ENCODE measurements at regions not wholly inside any gene's neighbourhood (a gene's known extent, or its start where the extent isn't known, plus 50 kb on each side); places are given as distances from the start of the nearest gene placed in this dataset.

DNA sequence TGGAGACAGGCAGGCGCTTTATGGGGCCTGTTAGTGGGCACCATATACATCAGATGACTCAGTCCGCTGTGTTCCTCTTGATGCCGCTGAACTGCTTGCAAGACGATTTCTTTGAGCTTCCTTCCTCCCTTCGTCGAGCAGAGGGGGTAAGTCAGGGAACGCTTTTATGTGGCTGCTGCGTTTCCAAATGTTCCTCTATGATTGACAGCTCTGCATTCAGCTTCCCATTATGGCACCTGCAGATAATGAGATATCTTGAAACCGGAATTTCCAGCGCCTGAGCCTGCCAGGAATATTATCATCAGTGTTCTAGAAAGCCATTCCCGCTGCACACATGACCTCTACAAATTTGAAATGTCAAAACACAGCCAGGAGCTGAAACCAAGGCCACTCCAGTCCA lies 257.0 kb downstream of the TSHZ3 start:
- DNase-seq (ENCODE audit: low read depth in 2 of 2): no peak

DNA sequence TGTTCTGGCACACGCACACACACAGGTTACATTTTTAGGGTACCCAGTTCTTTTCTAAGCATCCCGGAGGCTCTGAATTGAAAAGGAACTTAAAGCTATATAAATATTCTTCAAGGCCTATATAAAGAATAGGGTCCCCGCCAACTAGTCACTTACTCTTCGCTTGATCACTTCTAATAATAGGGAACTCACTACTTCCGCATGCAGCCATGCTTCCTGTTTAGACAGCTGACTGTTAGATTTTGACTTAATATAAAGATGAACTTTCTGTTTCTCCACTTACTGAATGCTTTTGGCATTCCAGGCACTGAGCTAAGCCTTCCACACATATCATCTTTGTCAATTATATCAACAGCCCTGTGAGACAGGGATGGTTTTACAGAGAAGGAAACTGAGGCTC lies 259.6 kb downstream of the TSHZ3 start:
- no peak for DNase-seq (ENCODE audit: low read depth in 2 of 2)

DNA sequence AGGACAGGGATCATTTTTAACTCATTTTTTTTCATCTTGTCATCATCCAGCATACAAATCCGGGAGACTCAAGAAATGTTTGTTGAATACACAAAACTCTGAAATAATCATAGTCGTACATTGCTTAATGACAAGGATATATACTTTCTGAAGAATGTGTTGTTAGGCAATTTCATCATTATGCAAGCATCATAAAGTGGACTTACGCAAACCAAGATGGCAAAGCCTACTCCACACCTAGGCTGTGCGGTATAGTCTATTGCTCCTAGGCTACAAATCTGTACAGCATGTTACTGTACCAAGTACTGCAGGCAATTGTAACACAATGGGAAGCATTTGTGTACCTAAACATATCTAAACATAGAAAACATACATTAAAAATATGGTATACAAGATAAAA lies 264.1 kb downstream of the TSHZ3 start:
- DNase-seq (ENCODE audit: low read depth in 2 of 2): no peak

DNA sequence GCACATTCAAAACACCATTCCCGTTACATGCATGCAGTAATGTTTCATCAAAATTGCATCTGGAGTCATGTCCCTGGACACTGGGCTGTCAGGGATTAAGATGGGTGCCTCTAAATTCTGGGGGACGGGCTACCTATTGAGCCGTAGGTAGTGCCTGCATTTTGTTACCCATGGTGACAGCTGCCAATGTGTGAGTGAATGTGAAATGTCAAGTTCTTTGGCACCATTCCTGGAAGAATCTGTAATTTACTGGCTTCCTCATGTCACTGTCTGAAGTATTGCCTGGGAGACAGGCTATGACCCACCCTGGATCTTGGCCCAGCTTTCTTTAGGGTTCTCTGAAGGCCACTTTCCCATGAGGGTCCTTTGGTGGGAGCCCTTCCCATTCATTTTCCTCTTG lies 266.1 kb downstream of the TSHZ3 start:
- no peak for DNase-seq (ENCODE audit: low read depth in 2 of 2)

DNA sequence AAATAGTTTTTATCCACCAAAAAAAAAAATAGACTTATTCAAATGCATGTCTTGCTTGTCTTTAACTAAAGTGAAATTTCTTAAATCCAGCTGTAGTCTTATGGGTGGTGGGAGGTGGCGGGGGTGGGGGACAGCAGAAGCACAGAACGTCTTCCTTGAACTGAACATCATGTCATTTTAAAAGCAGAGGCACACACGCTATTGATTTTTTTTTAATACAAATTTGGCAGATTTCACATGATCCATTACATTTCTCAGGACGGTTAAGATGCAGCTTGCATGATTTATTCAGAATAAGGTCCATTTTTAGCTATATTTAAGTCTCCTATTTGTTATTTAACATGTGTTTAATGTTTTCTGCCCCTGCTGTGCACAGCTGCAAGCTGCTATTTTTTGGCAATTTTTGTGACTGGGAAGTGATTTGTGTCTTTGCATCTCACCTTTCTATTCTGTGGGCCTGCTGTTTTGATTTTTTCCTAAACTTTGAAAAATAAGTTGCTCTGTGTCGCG lies 274.0 kb downstream of the TSHZ3 start:
- no peak for DNase-seq (ENCODE audit: low read depth in 2 of 2)

DNA sequence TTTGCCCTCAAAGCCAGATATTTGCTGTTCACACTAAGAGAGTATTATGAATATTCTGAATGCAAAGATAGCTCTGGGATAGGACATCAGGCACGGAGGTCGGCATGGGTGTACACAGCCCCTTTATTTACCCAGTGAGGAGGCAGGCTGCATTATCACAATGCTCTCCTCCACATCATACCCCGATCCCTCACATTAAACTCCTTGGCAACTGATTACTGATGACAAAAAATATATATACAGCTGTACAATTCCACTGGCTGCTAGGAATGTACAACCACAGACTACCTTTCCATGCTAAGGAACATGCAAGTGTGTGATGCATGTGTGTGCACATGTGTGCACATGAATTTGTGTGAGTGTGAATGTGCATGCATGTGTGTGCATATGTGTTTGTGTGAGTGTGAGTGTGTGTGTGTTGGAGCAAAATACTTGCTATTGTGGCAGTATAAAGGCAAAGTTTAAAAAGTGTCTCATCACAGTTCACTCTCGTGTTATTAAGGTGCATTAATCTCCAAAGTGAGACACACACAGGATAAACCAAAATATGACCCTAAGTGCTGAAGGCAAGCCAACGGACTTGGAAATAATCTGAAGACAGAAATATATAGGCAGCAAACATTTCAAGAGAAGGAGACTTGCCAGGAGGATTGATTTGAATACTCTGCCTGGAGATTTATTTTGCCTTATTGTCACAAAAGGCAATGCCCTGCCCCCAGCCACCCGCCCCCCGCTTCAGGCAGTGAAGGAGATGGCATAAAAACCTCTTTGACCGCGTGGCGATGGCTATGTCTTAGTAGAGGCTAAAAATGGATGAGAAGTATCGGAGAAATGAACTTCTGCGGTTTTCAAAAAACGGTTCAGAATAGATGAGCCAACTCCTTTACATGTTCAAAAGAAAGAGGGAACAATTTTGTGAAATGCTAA lies 274.8 kb downstream of the TSHZ3 start:
- DNase-seq (ENCODE audit: low read depth in 2 of 2): no peak

DNA sequence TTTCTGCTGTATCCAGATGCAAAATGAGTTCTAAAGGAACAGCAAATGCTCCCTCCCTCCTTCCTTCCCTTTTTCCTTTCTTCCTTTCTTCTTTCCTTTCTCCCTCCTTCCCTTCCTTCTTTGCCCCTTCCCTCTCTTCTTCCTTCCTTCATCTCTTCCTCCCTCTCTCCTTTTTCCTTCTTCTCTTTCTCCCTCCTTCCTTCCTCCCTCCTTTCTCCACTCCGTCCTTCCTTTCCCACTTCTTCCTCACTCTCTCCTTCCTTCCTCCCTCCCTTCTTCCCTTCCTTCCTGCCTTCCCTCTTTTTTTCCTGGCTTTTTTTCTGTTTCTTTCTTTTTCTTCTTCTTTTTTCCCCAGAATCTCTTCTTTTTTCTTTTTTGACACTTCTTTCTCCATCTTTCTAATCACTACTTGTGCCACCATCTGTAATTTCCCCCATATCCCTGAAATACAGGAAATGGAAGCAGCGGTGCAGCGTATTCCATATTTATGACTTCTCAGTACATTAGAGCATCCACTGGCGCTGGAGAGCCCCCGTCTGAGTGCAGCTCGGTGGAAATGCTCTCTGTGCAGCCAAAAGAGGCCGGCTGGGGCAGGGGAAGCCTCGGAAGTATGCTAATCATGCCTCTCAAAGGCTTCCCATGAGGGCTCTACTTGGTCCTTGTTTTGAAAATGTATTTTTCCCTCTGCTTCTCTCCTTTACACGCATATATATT lies 275.6 kb downstream of the TSHZ3 start:
- DNase-seq (ENCODE audit: low read depth in 2 of 2): no peak

DNA sequence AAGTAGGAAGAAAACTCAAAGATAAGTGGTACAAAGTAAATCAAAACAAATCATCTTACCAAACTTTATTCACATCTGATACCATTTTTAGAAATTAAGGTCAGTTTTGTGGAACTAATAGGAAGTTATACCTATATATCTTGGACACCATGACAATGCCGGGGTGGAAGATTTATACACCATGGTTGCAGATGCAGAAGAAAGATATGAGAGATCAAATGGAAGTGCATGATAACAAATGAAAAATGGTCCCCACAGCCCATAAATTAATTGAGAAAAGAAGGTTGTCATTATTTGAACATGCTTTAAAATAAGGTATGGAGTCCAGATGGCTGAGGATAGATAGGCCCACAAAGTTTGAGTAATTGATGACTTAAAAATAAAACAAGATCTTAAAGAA lies 276.8 kb downstream of the TSHZ3 start:
- DNase-seq (ENCODE audit: low read depth in 2 of 2): no peak

DNA sequence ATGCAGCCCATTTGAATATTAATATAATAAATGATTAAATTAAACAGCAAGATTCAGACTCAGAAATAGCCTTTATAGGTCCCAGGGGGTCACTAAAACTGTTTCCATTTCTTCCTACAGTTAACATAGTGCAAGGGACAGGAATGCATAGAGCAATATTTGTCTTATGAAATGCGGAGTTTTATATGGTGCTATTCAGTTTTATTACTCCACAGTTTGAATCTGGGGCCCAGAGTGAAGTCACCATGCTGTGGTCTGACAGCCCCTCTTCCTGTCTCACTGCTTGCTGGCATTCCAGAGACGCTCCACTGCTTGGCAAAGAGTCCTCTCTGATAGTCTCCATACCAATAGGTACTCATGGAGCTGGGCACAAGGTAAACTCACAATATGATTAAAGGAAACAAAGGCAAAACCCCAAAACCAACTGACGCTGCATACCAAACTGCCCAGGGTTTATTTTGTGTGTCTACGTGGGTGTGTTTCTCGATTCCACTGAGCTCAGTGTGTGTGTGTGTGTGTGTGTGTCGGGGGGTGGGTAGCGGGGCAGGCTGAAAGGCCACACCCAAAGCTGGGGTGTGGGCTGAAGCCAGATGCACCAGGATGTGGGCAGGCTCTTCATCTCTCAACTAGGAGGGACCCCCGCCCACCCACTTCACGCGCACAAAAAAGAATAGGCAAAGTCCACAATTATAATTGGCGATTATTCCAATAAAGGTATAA lies 277.9 kb downstream of the TSHZ3 start:
- no peak for DNase-seq (ENCODE audit: low read depth in 2 of 2)

DNA sequence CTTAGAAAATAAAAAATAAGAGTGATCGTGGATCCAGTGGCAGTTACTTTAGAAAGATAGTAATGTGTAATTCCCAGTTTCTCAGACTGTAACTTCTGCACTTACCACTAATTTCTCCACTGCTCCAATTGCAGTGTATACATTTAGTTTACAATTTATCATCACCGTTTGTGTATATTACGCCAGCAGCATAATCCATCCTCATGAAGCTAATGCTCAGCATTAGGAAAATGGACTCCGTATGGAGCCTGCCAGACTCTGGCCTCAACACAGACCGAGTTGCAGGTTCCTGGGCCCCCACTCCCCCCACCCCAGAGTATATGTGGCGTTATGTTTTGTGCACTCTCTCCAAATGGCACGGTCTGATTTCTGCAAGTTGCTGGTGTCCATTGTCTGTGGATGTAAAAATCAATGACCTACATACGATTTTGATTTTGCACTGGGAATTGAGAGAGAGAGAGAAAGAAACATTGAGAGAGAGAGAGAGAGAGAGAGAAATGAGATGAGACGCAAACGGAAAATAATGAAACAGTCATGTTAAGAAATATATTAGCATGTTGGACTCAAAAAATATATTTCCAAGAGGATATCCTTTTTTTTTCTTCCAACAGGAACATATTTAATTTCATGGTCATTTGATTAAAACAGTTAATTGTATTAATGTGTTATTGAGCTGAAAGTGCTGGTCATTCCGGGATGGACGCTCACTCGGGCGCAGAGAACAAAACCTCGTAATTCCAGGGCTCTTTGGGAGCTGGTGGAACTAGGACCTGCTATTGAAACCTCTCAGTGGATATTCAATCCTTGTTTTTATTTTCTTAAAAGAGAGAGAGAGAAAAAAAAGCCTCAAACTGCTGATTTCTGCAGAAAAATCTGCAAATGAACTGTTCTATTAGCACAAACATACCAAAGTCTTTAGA lies 278.8 kb downstream of the TSHZ3 start:
- DNase-seq (ENCODE audit: low read depth in 2 of 2): no peak

DNA sequence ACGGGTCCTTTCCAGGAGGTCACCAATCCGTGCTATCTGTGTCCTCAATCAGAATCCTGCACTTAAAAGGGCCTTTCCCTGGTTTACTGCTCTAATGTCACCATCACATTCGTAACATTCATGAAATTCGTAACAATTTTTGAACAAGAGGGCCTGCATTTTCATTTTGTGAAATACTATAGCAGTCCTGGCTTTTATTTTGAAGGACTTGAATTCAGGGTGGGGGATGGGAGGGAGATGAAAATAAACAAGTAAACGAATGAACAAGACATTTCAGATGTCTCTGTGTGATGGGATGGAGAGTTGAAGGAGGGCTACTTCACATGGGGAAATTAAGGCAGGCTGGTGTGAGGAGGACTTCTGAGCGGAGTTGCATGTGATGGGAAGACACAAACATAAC lies 281.0 kb downstream of the TSHZ3 start:
- DNase-seq (ENCODE audit: low read depth in 2 of 2): no peak

DNA sequence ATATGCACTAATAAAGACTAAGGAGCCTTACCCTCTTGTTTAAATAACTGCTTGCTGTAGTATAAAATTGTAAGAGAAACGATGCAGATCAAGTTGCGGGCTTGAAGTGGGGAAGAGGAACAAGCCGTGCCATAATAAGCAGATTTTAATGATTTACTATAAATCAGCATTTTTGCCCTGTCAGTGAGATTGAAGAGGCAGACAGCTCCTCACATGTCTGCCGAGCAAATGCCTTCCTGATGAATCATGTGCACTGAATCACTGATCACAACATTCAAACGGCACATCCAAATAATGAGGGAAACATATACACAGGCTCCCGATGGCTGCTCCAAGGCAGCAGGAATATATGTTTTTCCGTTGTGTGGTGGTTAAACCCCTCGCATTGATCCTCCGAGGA lies 282.9 kb downstream of the TSHZ3 start:
- DNase-seq (ENCODE audit: low read depth in 2 of 2): no peak

DNA sequence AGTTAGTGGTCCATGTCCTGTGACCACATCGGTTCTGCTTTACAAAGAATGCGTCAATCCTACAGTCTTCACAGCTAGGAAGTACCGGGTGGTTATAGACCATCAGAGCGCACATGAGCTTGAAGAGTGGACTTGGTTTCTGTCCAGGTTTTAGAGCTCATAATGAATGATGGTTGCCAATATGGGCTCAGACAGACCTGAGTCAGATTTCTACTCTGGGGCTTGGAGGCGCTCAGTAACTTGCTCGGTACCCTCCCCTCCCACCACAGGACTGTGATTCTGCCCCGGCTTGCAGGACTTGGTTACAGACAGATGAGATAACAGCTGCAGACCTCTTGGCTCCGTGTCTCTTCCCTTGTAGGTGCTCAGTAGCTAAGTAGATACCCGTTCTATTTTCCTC lies 284.7 kb downstream of the TSHZ3 start:
- DNase-seq (ENCODE audit: low read depth in 2 of 2): no peak

DNA sequence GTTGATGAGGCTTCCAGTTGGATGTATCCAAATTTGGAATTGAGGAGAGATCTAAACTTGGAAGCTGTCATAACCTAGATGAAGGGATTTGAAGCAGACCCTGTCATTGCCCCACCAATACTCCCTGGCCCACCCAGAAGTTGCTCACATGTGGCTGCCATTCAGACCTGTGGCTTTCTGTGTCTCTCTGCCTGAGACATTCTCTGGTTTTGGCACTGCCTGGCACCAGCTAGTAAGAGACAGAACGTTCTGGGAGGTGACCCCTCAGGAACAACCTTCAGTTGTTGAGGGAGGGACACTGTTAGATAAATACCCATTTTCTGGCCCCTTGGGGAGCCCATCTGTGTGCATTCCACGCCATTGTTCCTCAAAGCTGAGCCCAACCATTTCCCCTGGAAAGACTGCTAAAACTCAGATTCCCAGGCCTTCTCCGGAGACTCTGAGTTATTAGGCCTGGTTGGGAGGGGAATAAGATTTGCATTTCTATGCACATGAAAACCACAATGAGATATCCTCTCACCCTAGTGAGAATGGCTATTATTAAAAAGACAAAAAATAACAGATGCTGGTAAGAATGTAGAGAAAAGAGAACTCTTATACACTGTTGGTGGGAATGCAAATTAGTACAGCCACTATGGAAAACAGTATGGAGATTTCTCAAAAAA lies 290.4 kb downstream of the TSHZ3 start:
- DNase-seq (ENCODE audit: low read depth in 2 of 2): no peak

DNA sequence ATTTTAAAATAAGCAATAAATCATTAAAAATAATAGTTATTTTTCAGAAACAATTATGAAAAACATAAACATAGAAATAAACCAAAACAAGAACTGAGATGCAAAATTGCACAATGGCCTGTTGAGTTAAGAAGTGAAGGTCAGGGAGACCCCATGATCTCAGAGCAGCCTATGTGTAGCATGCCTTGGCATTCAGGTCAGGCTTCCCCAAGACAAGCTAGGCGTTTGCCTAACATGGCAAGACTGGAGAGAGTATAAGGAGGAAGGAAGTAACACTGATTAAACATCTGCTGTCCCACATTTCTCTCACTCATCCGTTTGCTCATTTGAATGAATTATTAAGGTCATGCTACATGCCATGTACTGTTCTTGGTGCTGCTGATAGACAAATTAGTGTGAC lies 291.8 kb downstream of the TSHZ3 start:
- no peak for DNase-seq (ENCODE audit: low read depth in 2 of 2)

DNA sequence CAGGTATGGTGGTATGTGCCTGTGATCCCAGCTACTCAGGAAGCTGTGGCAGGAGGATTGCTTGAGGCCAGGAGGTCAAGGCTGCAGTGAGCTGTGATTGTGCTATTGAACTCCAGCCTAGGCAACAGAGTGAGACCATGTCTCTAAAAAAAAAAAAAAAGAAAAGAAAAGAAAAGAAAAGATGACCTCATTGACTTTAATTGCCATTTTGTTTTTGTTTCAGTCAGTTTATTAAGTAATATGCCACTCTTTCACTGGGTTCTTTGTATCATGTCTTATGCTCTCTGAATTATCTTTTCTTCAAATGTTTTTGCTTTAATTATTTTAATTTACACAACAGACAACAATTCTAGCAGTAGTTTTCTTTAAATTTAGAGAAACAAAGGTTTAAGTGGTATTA lies 293.8 kb downstream of the TSHZ3 start:
- no peak for DNase-seq (ENCODE audit: low read depth in 2 of 2)

DNA sequence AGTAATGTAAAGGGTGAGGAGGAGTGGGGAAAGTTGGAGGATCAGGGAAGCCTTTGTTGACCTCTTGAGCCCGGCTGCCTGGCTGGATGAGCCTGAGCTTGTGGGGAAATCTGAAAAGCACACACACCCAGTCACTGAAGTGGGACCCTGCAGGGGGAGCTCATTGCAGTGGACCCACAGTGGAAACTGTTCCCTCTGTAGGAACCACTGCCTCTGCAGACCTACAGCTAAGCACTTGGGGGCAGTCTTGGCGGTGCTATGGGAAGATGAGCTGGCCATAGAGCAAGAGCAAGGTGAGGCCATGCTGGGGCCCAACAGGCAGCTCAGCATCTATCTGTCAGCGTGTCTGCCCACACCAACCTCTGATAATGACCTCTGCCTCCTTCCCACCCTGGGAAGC lies 294.8 kb downstream of the TSHZ3 start:
- peak; percentile 5 to 12 for DNase-seq (ENCODE audit: low read depth in 2 of 2)

DNA sequence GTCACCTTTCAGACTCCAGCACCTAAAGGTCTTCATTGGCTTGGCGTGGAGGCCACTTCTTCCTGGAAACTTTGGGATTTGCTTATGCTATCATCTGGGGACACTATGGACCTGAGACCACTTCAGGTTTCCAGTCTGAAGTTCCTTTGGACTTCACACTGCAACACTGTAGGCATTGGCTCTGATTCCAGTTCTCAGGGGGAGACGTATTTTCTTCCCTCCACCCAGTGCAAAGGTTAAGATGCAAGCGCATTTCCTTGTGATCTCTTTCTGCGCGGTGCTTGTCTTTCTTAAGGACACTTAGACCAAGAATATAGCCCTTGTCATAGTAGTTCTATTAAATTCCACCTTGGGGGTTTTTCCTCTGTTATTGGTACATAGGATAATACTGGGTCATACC lies 299.8 kb downstream of the TSHZ3 start:
- no peak for DNase-seq (ENCODE audit: low read depth in 2 of 2)

DNA sequence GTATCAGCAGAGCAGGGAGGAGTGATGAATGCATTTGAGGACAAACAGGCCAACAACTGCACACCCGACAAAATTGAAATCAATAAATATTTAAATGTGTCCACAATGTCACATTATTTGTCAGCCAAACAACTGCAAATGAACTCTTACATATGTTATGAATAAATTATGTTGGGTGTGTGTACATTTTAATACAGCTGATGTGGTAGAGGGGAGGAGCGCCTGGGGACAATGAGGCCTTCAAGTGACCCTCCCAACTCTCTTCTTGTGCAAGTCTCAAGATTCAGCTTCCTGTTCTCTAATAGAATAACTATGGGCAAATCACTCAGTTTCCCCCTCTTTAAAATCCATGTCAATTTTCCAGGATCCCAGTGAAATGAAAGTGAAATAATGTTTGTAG lies 303.2 kb downstream of the TSHZ3 start:
- no peak for DNase-seq (ENCODE audit: low read depth in 2 of 2)

DNA sequence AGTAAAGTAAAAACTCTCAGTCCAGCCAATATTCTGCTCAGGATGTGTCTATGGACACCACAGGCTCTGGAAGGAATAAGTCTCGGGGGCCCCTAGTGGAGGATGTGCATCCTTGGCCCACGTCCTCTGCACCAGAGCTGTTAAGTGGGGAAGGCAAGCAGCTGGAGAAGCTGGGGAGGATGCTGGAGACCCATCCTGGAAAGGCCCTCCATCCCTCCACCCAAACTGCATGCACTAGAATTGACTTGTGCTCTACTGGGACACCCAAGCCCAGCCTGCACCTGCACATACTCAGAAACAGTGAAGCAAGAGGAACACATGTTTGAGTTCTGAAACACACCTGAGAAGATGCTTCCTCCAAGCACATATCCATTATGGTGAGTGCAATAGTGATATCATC lies 307.8 kb downstream of the TSHZ3 start:
- DNase-seq (ENCODE audit: low read depth in 2 of 2): no peak

DNA sequence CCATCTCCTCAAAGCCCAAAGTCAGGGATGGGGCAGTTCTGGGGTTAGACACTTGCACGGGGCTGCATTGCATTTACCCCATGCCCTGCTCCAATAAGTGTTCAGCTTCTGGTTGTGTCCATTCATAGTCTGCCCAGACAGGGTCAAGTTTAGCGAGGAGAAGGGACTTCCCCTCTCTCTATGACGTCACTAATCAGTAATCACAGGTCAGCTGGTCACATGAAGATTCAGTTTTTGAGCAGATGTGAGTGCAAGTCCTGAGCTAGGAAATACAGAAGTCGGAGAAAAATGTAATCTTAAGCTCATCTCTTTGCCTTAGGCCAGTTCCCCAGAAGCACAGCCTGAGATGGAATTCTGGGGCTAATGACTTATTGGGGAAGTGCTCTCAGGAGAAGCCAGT lies 310.1 kb downstream of the TSHZ3 start:
- DNase-seq (ENCODE audit: low read depth in 2 of 2): no peak

Measured in stimulated activated CD4-positive, alpha-beta T cell treated with anti-CD3 and anti-CD28 coated beads, Interleukin-4, amount 100 ng/mL, for 48 hours (primary cell).